KMS-11 (cell line): ENCODE measurements at regions not wholly inside any gene's neighbourhood (a gene's known extent, or its start where the extent isn't known, plus 50 kb on each side); places are given as distances from the start of the nearest gene placed in this dataset.

Source experiments
- H2AFZ ChIP-seq: fragments of 200-600 bp; sonication (generic); 2 replicates; pipeline ENCODE4 v1.6.1; 2016; ENCODE audit warnings: antibody characterized with exemption, mixed run types, low read depth
- H3K27ac ChIP-seq: fragments of 200-600 bp; sonication (generic); 2 replicates; pipeline ENCODE4 v1.6.1; 2016; ENCODE audit warnings: mild to moderate bottlenecking, mixed run types
- H3K27me3 ChIP-seq: fragments of 200-600 bp; sonication (generic); 2 replicates; pipeline ENCODE4 v1.6.1; 2017; ENCODE audit warnings: mild to moderate bottlenecking, low read depth, mixed run types, moderate library complexity; ENCODE audit not compliant: insufficient read depth
- H3K36me3 ChIP-seq: fragments of 200-600 bp; sonication (generic); 2 replicates; pipeline ENCODE4 v1.6.1; 2017; ENCODE audit warnings: mild to moderate bottlenecking, mixed run types; ENCODE audit not compliant: insufficient read depth
- H3K4me1 ChIP-seq: fragments of 200-600 bp; sonication (generic); 2 replicates; pipeline ENCODE4 v1.6.1; 2016; ENCODE audit warnings: mild to moderate bottlenecking, low read depth, mixed run types; ENCODE audit not compliant: poor library complexity, severe bottlenecking
- H3K4me2 ChIP-seq: fragments of 200-600 bp; sonication (generic); 2 replicates; pipeline ENCODE4 v1.7.0; 2016; ENCODE audit warnings: mild to moderate bottlenecking, mixed run types
- H3K4me3 ChIP-seq: fragments of 200-600 bp; sonication (generic); IDR thresholded peaks from 2 replicates; pipeline ENCODE4 v1.6.1; 2017; ENCODE audit warnings: low read depth, low read length, mixed read lengths; ENCODE audit not compliant: insufficient read depth
- H3K79me2 ChIP-seq: fragments of 200-600 bp; sonication (generic); 2 replicates; pipeline ENCODE4 v1.6.1; 2016; ENCODE audit warnings: low read depth, mixed run types; ENCODE audit not compliant: insufficient read depth
- H3K9ac ChIP-seq: fragments of 200-600 bp; sonication (generic); 2 replicates; pipeline ENCODE4 v1.6.1; 2016; ENCODE audit warnings: mild to moderate bottlenecking, mixed run types
- H4K20me1 ChIP-seq: fragments of 200-600 bp; sonication (generic); 2 replicates; pipeline ENCODE4 v1.6.1; 2016; ENCODE audit warnings: mild to moderate bottlenecking, mixed run types; ENCODE audit not compliant: insufficient read depth
- CTCF ChIP-seq: fragments of 200-600 bp; sonication (generic); conservative IDR thresholded peaks from 2 replicates; pipeline ENCODE4 v1.6.1; 2017; ENCODE audit warnings: low read depth, mild to moderate bottlenecking, antibody characterized with exemption, low read length, moderate library complexity, mixed read lengths

- H3K27me3 ChIP-seq = no peaks in the 10 kb centered on the region
Observed at GRCh38 chr12:43216490-43216889, 335.5 kb downstream of the ADAMTS20 start.

GRCh38 chr12:43214166-43214565, 337.8 kb downstream of the ADAMTS20 start:
- Histone ChIP-seq H4K20me1 (no peaks in the 10 kb centered on the region), H3K36me3 (no peaks in the 10 kb centered on the region), H3K4me2 (no peak overlapping the region), H3K27ac (no peak overlapping the region), H2AFZ (no peak overlapping the region), H3K9ac (no peak overlapping the region), H3K79me2 (no peaks in the 10 kb centered on the region), H3K4me1 (no peaks in the 10 kb centered on the region), H3K4me3 (no peak overlapping the region), H3K27me3 (no peaks in the 10 kb centered on the region)
- no peak for TF ChIP-seq CTCF

More at GRCh38 chr12:43216490-43216889, 335.5 kb downstream of the ADAMTS20 start:
- Histone ChIP-seq H3K9ac (no peak overlapping the region), H2AFZ (no peak overlapping the region), H4K20me1 (no peaks in the 10 kb centered on the region), H3K79me2 (no peaks in the 10 kb centered on the region), H3K4me1 (no peaks in the 10 kb centered on the region), H3K36me3 (no peaks in the 10 kb centered on the region), H3K4me2 (no peak overlapping the region), H3K27ac (no peak overlapping the region), H3K4me3 (no peak overlapping the region)
- no peak for TF ChIP-seq CTCF

- no peak overlapping the region for H3K4me3 ChIP-seq
- H3K27me3 ChIP-seq = no peaks in the 10 kb centered on the region
- no peak overlapping the region for H3K9ac ChIP-seq
- H3K79me2 ChIP-seq = no peaks in the 10 kb centered on the region
- no peak for TF ChIP-seq CTCF
- H3K4me2 ChIP-seq = no peak overlapping the region
- H4K20me1 ChIP-seq = no peaks in the 10 kb centered on the region
- no peak overlapping the region for H3K27ac ChIP-seq
- no peaks in the 10 kb centered on the region for H3K36me3 ChIP-seq
- no peaks in the 10 kb centered on the region for H3K4me1 ChIP-seq
- no peak overlapping the region for H2AFZ ChIP-seq
Observed at GRCh38 chr12:43213608-43214007, 338.4 kb downstream of the ADAMTS20 start.

- Histone ChIP-seq H4K20me1 (no peaks in the 10 kb centered on the region), H3K36me3 (no peaks in the 10 kb centered on the region), H3K9ac (no peak overlapping the region), H2AFZ (no peak overlapping the region), H3K4me1 (no peaks in the 10 kb centered on the region), H3K4me3 (no peak overlapping the region), H3K27ac (no peak overlapping the region), H3K4me2 (no peak overlapping the region), H3K79me2 (no peaks in the 10 kb centered on the region), H3K27me3 (no peaks in the 10 kb centered on the region)
- no peak for TF ChIP-seq CTCF
Observed at GRCh38 chr12:43210485-43211192, 341.4 kb downstream of the ADAMTS20 start.
